ENCODE measurements at regions not wholly inside any gene's neighbourhood (a gene's known extent, or its start where the extent isn't known, plus 50 kb on each side); places are given as distances from the start of the nearest gene placed in this dataset.
"Not testable (repeated sequence)": the region's sequence is repeated elsewhere in the genome, so short reads cannot be mapped to it uniquely, and the experiment has no call there.

DNA sequence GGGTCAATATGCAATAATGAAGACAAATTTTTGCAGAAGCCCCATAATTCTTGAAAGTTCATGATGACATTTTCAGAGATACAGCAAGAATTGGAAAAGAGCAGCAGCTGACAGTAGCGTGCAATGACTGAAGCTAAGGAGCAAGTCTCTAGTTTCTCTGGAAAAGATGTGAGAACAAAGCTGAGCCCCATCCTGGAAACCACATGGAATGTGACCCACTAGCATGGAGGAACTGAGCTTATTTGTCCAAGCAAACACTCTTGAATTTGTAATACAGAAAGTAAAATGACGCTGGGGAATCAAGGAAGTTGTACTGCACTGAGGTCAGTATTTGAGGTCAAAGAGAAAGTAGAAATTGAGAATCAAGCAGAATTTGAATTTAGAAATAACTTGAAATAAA, 1447.2 kb downstream of the FSTL5 start:
- no peak for DNase-seq
- Histone ChIP-seq H3K4me3 (no peak overlapping the region), H3K9me3 (replicated peaks) (no peaks in the 10 kb centered on the region), H3K27ac (replicated peaks) (no peak overlapping the region), H3K4me1 (no peaks in the 10 kb centered on the region), H3K27me3 (ENCODE audit: low read depth) (no peaks in the 10 kb centered on the region), H3K36me3 (no peaks in the 10 kb centered on the region)
- intact Hi-C loops (cut with micrococcal nuclease) = no loop called here
- TF ChIP-seq, protein P1, sequence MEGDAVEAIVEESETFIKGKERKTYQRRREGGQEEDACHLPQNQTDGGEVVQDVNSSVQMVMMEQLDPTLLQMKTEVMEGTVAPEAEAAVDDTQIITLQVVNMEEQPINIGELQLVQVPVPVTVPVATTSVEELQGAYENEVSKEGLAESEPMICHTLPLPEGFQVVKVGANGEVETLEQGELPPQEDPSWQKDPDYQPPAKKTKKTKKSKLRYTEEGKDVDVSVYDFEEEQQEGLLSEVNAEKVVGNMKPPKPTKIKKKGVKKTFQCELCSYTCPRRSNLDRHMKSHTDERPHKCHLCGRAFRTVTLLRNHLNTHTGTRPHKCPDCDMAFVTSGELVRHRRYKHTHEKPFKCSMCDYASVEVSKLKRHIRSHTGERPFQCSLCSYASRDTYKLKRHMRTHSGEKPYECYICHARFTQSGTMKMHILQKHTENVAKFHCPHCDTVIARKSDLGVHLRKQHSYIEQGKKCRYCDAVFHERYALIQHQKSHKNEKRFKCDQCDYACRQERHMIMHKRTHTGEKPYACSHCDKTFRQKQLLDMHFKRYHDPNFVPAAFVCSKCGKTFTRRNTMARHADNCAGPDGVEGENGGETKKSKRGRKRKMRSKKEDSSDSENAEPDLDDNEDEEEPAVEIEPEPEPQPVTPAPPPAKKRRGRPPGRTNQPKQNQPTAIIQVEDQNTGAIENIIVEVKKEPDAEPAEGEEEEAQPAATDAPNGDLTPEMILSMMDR (IDR thresholded peaks at IDR 0.05; ENCODE audit: borderline replicate concordance) = no peak

GRCh38 chr4:160717848-160718247, 1446.0 kb downstream of the FSTL5 start:
- Histone ChIP-seq H3K4me3 (no peak overlapping the region), H3K27me3 (ENCODE audit: low read depth) (no peaks in the 10 kb centered on the region), H3K4me1 (no peaks in the 10 kb centered on the region), H3K27ac (replicated peaks) (no peak overlapping the region), H3K36me3 (no peaks in the 10 kb centered on the region), H3K9me3 (replicated peaks) (no peaks in the 10 kb centered on the region)
- no peak for DNase-seq
- TF ChIP-seq, protein P1 (IDR thresholded peaks at IDR 0.05; ENCODE audit: borderline replicate concordance) = no peak
- intact Hi-C loops (cut with micrococcal nuclease) = no loop called here

- Histone ChIP-seq H3K36me3 (no peaks in the 10 kb centered on the region), H3K4me1 (no peaks in the 10 kb centered on the region), H3K9me3 (replicated peaks) (peaks cover under 1% of the 10 kb centered on the region), H3K27me3 (ENCODE audit: low read depth) (no peaks in the 10 kb centered on the region), H3K27ac (replicated peaks) (no peak overlapping the region), H3K4me3 (no peak overlapping the region)
- no peak for DNase-seq
- TF ChIP-seq, protein P1 (IDR thresholded peaks at IDR 0.05; ENCODE audit: borderline replicate concordance) = no peak
- intact Hi-C loops (cut with micrococcal nuclease) = no loop called here
Measured at GRCh38 chr4:160724063-160724462, 1439.7 kb downstream of the FSTL5 start.

DNA sequence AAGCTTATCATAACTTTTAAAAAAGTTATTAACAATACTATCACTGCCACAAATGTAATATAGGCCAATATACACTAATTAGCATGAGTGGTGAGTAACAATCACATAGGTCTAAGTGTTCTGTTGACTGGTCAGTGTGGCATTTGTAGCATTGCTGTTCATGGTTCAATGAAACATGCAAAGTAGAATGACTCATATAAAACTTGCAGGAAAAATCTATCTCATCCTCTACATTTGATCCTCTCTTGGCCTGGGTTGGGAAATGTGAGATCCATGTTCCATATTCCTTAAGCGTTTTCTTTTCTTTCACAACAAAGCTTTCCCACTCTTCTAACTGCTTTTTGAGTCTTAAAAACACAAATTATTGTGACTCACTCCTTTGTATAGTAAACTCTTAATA, 1418.7 kb downstream of the FSTL5 start:
- H3K4me3 ChIP-seq = no peak overlapping the region
- no peaks in the 10 kb centered on the region for H3K36me3 ChIP-seq
- peaks cover 3% of the 10 kb centered on the region for H3K9me3 ChIP-seq (replicated peaks)
- TF ChIP-seq, protein P1 (IDR thresholded peaks at IDR 0.05; ENCODE audit: borderline replicate concordance) = no peak
- no peak for DNase-seq
- no peak overlapping the region for H3K27ac ChIP-seq (replicated peaks)
- no peaks in the 10 kb centered on the region for H3K4me1 ChIP-seq
- no peaks in the 10 kb centered on the region for H3K27me3 ChIP-seq (ENCODE audit: low read depth)
- intact Hi-C loops (cut with micrococcal nuclease) = no loop called here

GRCh38 chr4:160746585-160746984, 1417.2 kb downstream of the FSTL5 start:
- H3K27me3 ChIP-seq (ENCODE audit: low read depth); intact Hi-C loops (cut with micrococcal nuclease); H3K4me1 ChIP-seq; DNase-seq; H3K27ac ChIP-seq (replicated peaks); H3K36me3 ChIP-seq; H3K4me3 ChIP-seq: not testable (repeated sequence)
- peaks cover 17% of the 10 kb centered on the region for H3K9me3 ChIP-seq (replicated peaks)

DNA sequence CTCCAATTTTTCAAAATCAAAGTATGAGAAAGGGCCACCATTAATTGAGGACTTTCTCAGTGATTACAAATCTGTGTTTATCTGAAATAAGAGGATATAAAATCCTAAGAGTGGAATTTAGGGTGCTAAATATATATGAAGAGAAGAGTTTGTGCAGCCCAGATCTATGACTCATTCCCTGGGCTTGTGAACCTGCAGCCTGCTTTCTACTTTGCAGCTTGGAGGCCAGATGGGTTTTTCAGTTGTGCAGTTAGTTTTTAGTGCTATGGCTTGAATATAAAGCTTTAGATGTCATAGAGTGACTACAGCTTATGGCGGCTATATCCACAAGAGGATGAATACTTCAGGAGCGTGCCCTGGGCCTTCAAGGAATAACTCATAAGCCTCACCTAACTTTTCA, 1391.1 kb downstream of the FSTL5 start:
- Histone ChIP-seq H3K27ac (replicated peaks) (no peak overlapping the region), H3K4me1 (no peaks in the 10 kb centered on the region), H3K36me3 (no peaks in the 10 kb centered on the region), H3K9me3 (replicated peaks) (no peaks in the 10 kb centered on the region), H3K4me3 (no peak overlapping the region), H3K27me3 (ENCODE audit: low read depth) (no peaks in the 10 kb centered on the region)
- intact Hi-C loops (cut with micrococcal nuclease) = no loop called here
- TF ChIP-seq, protein P1 (IDR thresholded peaks at IDR 0.05; ENCODE audit: borderline replicate concordance) = no peak
- DNase-seq = no peak
